AG08396 (cell line): ENCODE measurements at regions not wholly inside any gene's neighbourhood (a gene's known extent, or its start where the extent isn't known, plus 50 kb on each side); places are given as distances from the start of the nearest gene placed in this dataset.
"Not testable (repeated sequence)": the region's sequence is repeated elsewhere in the genome, so short reads cannot be mapped to it uniquely, and the experiment has no call there.

ENCODE experiments used
- DNase-seq: peaks from one replicate; pipeline ENCODE4 v3.0.0; 2012; ENCODE audit warnings: low spot score, mixed read lengths

GRCh38 chr12:58009405-58010195, 68.2 kb downstream of the ATP23 start:
- DNase-seq = no peak

- DNase-seq = no peak
These were observed 70.3 kb downstream of the ATP23 start for GRCh38 chr12:58011676-58012075.

GRCh38 chr12:58022379-58023020, 81.1 kb downstream of the ATP23 start:
- not testable (repeated sequence) for DNase-seq

DNA sequence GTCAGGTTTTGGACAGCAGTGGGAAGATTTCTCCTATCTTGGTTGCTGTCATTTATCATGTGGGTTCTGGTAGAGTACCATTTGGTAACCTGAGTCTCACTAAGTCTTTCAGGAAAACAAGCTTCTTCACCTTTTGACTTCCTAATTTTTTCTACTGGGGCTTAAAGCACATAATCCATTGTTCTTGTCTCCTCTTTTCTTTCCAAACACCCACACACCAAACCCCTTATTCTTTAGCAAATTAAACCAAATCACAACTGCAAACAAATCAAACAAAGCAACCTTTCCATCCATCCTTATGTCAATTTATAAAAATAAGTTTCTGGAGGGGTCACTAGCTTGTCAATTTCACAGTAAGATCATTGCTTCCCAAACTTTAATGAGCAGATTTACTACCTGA, 84.1 kb downstream of the ATP23 start:
- DNase-seq = no peak

GRCh38 chr12:58026426-58026825, 85.1 kb downstream of the ATP23 start:
- no peak for DNase-seq

GRCh38 chr12:58026897-58027891, 85.8 kb downstream of the ATP23 start:
- DNase-seq = no peak

GRCh38 chr12:58028294-58028693, 86.9 kb downstream of the ATP23 start:
- no peak for DNase-seq

- DNase-seq = no peak
These were observed 87.9 kb downstream of the ATP23 start for GRCh38 chr12:58029260-58029659.

DNA sequence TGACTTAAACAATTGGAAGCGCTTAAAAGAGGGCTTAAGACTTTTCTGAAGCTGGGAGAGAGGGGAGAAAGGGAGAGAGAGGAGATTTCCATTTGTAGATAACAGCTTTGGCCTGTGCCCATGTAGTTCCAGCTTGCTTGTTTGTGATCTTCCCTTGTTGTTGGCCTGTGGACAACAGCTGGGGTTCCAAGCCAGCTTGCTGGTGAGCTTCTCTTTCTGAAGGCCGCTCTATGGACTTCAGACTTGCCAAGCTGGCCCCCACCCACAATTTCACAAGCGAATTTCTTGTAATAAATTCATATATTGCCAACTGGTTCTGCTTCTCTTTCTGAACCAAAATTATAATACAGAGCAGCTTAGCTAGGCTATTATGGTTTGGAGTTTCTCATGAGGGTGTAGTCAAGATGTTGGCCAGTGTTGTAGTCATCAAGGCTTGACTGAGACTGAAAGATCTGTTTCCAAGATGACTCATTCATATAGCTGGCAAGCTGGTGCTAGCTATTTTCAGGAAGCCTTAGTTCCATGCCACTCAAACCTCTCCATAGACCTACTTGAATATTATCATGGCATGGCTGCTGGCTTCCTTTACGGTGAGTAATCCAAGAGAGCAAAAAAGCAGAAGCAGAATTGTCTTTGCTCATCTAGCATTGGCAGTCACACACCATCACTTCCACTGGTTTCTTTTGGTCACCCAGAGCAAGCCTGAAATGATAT, 89.4 kb downstream of the ATP23 start:
- DNase-seq = no peak

- DNase-seq = no peak
These were observed 90.8 kb downstream of the ATP23 start for GRCh38 chr12:58032156-58032555.

DNA sequence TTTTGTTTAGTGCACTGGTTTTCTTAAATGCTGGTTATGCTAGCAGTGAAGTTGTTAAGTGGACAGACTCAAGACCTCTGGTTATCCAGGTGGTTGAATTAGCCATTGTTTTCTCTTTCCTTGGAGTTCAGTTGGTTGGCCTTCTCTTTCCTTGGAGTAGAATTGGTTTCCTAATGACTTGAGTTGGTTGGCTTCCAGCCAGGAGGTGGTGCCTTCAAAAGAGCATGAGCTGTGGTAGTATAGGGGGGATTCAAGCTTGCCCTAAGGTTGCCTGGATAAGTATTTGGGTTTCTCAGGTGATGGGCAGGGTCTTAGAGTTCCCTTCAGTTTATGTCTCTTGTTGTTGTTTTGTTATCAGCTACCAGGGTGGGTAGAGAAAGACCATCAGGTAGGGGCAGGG, 92.5 kb downstream of the ATP23 start:
- no peak for DNase-seq

DNA sequence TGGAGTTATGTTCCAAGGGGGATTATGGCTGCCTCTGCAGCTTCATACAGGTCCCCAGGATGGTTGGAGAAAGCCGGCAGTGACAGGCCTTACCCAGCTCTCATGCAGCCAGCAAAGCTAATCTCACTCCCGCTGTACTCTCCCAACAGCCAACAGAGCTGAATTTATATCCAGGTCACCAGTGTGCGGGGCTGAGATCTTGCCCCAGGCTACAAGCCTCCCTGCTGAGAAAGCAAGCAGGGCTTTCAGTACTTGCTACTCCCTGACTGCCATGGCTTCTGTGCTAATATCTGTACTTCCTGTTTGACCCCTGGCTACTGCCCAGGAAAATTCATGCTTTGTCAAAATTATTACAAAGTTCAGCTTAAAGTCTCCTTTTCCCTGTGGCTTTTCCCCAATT, 92.9 kb downstream of the ATP23 start:
- DNase-seq = no peak

DNA sequence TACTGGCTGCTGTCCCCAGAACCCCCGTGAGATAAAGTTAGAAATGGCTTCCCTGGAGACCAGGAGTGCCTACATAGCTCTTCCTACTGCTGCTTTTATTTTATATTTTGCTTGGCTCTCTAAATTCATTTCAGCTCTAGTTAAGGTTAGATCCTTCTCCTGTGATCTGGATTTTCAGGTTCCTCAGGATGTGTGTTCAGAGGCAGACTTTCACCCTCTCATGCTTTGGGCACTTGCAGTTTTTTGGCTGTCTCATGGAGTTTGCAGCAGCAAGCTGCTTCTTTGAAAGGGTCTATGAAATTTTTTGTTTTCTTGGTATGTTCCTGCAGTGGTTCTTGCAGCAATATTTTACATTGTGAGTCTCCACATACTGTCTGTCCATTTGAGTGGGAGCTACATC, 93.3 kb downstream of the ATP23 start:
- no peak for DNase-seq

- DNase-seq = no peak
These were observed 100.1 kb downstream of the ATP23 start for GRCh38 chr12:58041441-58041840.

DNA sequence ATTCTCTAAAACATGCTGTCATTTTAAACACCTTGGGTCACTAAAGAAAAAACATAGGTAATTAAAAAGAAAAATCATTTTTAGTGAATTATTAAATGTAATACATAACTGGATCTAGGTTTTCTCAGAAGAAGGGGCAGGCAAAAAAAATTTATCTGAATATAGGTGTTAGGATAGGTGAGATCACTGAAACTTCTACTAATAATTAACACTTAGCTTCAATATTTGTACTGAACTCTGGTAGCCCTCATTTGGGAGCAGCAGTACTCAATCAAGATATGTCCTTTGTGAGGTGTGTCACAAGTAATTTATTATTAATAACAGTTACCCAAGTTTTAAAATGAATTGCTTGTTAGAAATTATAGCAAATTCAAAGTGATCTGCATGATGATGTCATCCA, 103.6 kb downstream of the ATP23 start:
- no peak for DNase-seq

DNA sequence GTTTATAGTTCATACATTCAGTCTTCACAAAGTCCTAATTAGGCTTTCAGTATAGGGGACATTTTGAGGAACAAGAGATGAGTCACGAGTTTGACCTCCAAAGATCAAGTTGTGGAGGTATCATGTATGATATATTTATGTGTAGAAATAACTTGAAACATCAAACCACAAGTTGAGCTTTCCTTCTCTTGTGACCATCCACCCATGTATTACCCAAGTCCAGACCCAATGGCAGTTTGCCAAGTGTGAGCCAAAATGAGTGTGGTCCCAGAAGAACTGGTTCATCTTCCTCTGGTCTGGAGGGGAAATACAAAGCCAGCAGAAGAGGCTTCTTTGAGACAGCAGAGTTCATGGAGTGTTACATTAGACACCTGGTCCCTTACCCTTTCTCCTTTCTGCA, 104.9 kb downstream of the ATP23 start:
- DNase-seq = no peak

DNA sequence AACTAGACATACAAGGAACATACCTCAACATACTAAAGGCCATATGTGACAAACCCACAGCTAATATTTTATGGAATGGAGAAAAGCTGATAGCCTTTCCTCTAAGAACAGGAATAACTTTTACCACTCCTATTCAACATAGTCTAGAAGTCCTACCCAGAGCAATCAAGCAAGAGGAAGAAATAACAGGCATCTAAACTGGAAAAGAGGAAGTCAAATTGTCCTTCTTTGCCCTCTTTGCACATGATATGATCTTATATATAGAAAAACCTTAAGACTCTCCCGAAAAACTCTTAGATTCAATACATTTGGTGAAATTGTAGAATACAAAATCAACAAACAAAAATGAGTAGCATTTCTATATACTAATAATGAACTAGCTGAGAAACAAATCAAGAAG, 110.0 kb downstream of the ATP23 start:
- DNase-seq = no peak

GRCh38 chr12:58064666-58065065, 123.3 kb downstream of the ATP23 start:
- DNase-seq = no peak

DNA sequence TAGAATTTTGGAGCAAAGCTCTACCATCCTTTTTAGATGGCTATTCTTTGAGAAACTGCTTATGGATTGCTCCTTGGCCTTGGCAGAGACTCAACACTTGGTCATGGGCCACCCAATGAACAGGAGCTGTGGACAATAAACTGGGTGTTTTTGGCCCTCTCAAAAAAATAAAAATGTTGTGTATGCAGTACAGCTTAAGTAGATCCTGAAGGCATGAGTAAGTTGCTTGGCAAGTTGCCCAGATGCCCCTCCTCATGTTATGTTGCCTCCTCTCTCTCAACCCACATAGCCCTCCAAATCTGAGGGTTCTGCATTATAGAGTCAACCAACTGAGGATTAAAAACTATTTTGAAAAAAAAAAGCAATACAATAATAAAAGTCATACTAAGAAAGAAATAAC, 124.9 kb downstream of the ATP23 start:
- no peak for DNase-seq

DNA sequence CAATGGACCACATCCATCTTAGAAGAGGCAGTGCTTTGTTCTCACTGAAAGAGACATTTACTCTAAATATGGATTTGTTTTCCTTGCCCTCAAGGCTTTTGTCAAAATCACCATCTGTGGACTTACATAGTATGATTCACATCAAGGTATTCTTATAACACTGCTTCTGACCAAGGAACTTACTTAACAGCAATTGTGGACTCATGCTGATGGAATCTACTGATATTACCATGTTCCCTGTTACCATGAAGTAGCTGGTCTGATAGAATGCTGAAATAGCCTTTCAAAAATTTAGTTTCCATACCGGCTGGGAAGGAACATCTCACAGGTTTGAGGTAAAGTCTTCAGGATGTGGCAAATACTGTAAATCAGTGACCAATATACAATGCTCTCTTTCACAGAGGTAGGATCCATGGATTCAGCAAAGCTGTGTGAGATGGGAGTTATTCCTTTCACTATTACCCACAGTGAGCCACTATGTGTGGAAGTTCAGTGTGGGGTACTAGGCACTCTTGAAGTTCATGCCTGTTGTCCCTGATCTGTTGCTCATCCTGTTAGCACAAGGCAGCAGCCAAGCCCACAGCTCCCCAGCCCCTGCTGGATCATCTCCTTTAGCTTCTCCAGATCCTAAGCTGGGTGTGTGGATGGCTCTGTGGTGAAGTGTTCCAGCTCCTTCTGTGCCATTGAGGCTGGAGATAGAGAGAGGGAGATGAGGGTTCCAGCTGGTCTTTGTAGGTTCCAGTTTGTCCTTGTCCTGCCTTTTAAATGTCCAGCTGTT, 126.4 kb downstream of the ATP23 start:
- no peak for DNase-seq

- DNase-seq = no peak
These were observed 127.3 kb downstream of the ATP23 start for GRCh38 chr12:58068706-58069105.
